HepG2 (cell line): ENCODE measurements at regions not wholly inside any gene's neighbourhood (a gene's known extent, or its start where the extent isn't known, plus 50 kb on each side); places are given as distances from the start of the nearest gene placed in this dataset.

Source experiments
- ATAC-seq: fragments of 200-7000 bp; cut with Tn5 transposase; 3 replicates; pipeline ENCODE4 v1.9.1; 2020; ENCODE audit warnings: mild to moderate bottlenecking, moderate library complexity
- BruUV-seq: library from RNA; stranded (reverse); fragments of 400-500 nt; replicated peaks from 2 replicates; lab custom pipeline; 2021; lab: Mats Ljungman, UMichigan
- CTCF ChIA-PET: fragments of 300-600 bp; formaldehyde crosslinking; extraction: SDS; loops from one replicate; lab custom pipeline; 2021; ENCODE audit warnings: low total read pairs, inconsistent platforms, low intra/inter-chr PET ratio; lab: Yijun Ruan, JAX
- POLR2A ChIA-PET: fragments of 350-600 bp; sonication (Branson Sonifier 250); formaldehyde crosslinking; loops from one replicate; lab custom pipeline; 2020; ENCODE audit warnings: antibody characterized with exemption, inconsistent platforms; lab: Yijun Ruan, JAX
- DNase-seq: peaks from one replicate; pipeline ENCODE4 v3.0.0-alpha.2; 2015; ENCODE audit warnings: low spot score
- FAIRE-seq: peaks from 3 replicates; lab custom pipeline; 2011; peaks lifted over from hg19 to GRCh38; lab: Jason Lieb, UNC
- H2AFZ ChIP-seq: one replicate; pipeline ENCODE4 v1.6.1; 2011; ENCODE audit warnings: low read length, inconsistent platforms
- H3K27ac ChIP-seq: fragments of 300-600 bp; 3 replicates; pipeline ENCODE4 v1.8.0; 2011; ENCODE audit warnings: mixed run types, mild to moderate bottlenecking, mixed read lengths, low read length, inconsistent platforms; ENCODE audit not compliant: insufficient read depth; ENCODE audit errors: extremely low read length
- H3K27me3 ChIP-seq, 2 experiments: fragments of 200-600 bp in 1 of 2; 2 replicates in 1 of 2; 3 replicates in 1 of 2; pipeline versions ENCODE4 v1.6.0 to v1.8.0; 2011; ENCODE audit warnings: low read length in 2 of 2, mild to moderate bottlenecking in 2 of 2, moderate library complexity in 2 of 2, inconsistent platforms in 1 of 2; ENCODE audit not compliant: insufficient read depth in 2 of 2, control insufficient read depth in 1 of 2
- H3K36me3 ChIP-seq, 2 experiments: fragments of 200-600 bp in 1 of 2; replicated peaks in 1 of 2; 2 replicates in 1 of 2; 3 replicates in 1 of 2; pipeline versions ENCODE4 v1.5.1 to v1.8.0; 2011; ENCODE audit warnings: low read length in 2 of 2, inconsistent platforms in 1 of 2; ENCODE audit not compliant: insufficient read depth in 2 of 2, control insufficient read depth in 1 of 2
- H3K4me1 ChIP-seq: 2 replicates; pipeline ENCODE4 v1.5.1; 2012; ENCODE audit warnings: low read length, inconsistent platforms; ENCODE audit not compliant: insufficient read depth
- H3K4me2 ChIP-seq: 2 replicates; pipeline ENCODE4 v1.6.0; 2011; ENCODE audit warnings: low read depth, low read length, inconsistent platforms
- H3K4me3 ChIP-seq, 3 experiments: fragments of 200-600 bp in 1 of 3; sonication (generic), shearing (Covaris generic) in 1 of 3; replicated peaks in 1 of 3; 2 replicates each; pipeline ENCODE4 v1.5.1; 2011 to 2016; ENCODE audit warnings: low read length in 3 of 3, inconsistent platforms in 2 of 3, low read depth in 2 of 3, mild to moderate bottlenecking in 2 of 3, control low read depth in 1 of 3, mixed read lengths in 1 of 3; ENCODE audit not compliant: insufficient read depth in 1 of 3
- H3K79me2 ChIP-seq: one replicate; pipeline ENCODE4 v1.6.1; 2011; ENCODE audit warnings: low read length, inconsistent platforms; ENCODE audit not compliant: insufficient read depth
- H3K9ac ChIP-seq: 2 replicates; pipeline ENCODE4 v1.6.0; 2011; ENCODE audit warnings: mild to moderate bottlenecking, low read depth, low read length, inconsistent platforms; ENCODE audit not compliant: insufficient read depth
- H3K9me3 ChIP-seq: 2 replicates; pipeline ENCODE4 v1.5.1; 2012; ENCODE audit warnings: mild to moderate bottlenecking, low read length
- H4K20me1 ChIP-seq: 2 replicates; pipeline ENCODE4 v1.6.0; 2011; ENCODE audit warnings: inconsistent platforms, mild to moderate bottlenecking, low read length, moderate library complexity; ENCODE audit not compliant: insufficient read depth
- DRAP1 ChIP-seq: IDR thresholded peaks from 2 replicates; pipeline ENCODE4 v1.6.1; 2016; ENCODE audit warnings: missing genetic modification reagents, missing compliant biosample characterization
- FOXJ3 ChIP-seq: sonication (generic); formaldehyde crosslinking; IDR thresholded peaks from 2 replicates; pipeline ENCODE4 v1.4.0; 2020; ENCODE audit warnings: missing genetic modification reagents, mild to moderate bottlenecking, borderline replicate concordance
- HNF4G ChIP-seq, 2 experiments: sonication (generic) in 1 of 2; formaldehyde crosslinking in 1 of 2; IDR thresholded peaks; 2 replicates each; pipeline versions ENCODE4 v1.4.0 to v1.6.1; 2011 to 2020; ENCODE audit warnings: borderline replicate concordance in 2 of 2, low read depth in 2 of 2, mild to moderate bottlenecking in 2 of 2, low read length in 1 of 2, missing genetic modification reagents in 1 of 2, moderate library complexity in 1 of 2
- MED1 ChIP-seq: sonication (generic); formaldehyde crosslinking; IDR thresholded peaks from 2 replicates; pipeline ENCODE4 v1.4.0; 2020; ENCODE audit warnings: missing genetic modification reagents
- NR2F1 ChIP-seq, 2 experiments: fragments of 450-650 bp in 1 of 2; formaldehyde crosslinking in 1 of 2; IDR thresholded peaks; 2 replicates each; pipeline versions ENCODE4 v1.5.0 to v1.6.1; 2016 to 2020; ENCODE audit warnings: mild to moderate bottlenecking in 1 of 2, missing compliant biosample characterization in 1 of 2, missing genetic modification reagents in 1 of 2, moderate library complexity in 1 of 2
- TAF15 ChIP-seq: fragments of 200-400 bp; formaldehyde crosslinking; IDR thresholded peaks from one replicate; pipeline ENCODE4 v1.6.1; 2018; ENCODE audit warnings: mild to moderate bottlenecking, low read depth, low read length; ENCODE audit not compliant: poor library complexity, severe bottlenecking
- THYN1 ChIP-seq: sonication (generic); formaldehyde crosslinking; IDR thresholded peaks from 2 replicates; pipeline ENCODE4 v1.8.1; 2023; ENCODE audit warnings: low read depth, mild to moderate bottlenecking, moderate library complexity, missing genetic modification reagents, borderline replicate concordance
- ZBTB20 ChIP-seq: sonication (generic); formaldehyde crosslinking; IDR thresholded peaks from 2 replicates; pipeline ENCODE4 v1.8.1; 2023; ENCODE audit warnings: missing genetic modification reagents, low read depth, mild to moderate bottlenecking, borderline replicate concordance
- ZC3H4 ChIP-seq: sonication (generic); formaldehyde crosslinking; IDR thresholded peaks from 2 replicates; pipeline ENCODE4 v1.4.0; 2020; ENCODE audit warnings: missing genetic modification reagents, borderline replicate concordance
- ZFP90 ChIP-seq: sonication (generic); formaldehyde crosslinking; IDR thresholded peaks from 2 replicates; pipeline ENCODE4 v1.8.0; 2022; ENCODE audit warnings: missing genetic modification reagents, mild to moderate bottlenecking, inconsistent platforms, borderline replicate concordance
- ZNF3 ChIP-seq: IDR thresholded peaks from 2 replicates; pipeline ENCODE4 v1.7.0; 2017; ENCODE audit warnings: inconsistent platforms
- ZNF337 ChIP-seq: sonication (generic); formaldehyde crosslinking; IDR thresholded peaks from 2 replicates; pipeline ENCODE4 v1.5.1; 2020; ENCODE audit warnings: missing genetic modification reagents, low read depth, mild to moderate bottlenecking, borderline replicate concordance
- ZNF350 ChIP-seq: sonication (generic); formaldehyde crosslinking; IDR thresholded peaks from 2 replicates; pipeline ENCODE4 v1.4.0; 2020; ENCODE audit warnings: mild to moderate bottlenecking, low read depth, missing genetic modification reagents, borderline replicate concordance
- ZNF543 ChIP-seq: sonication (generic); formaldehyde crosslinking; IDR thresholded peaks from 2 replicates; pipeline ENCODE4 v1.4.0; 2020; ENCODE audit warnings: mild to moderate bottlenecking, missing genetic modification reagents
- ZSCAN21 ChIP-seq: sonication (generic); formaldehyde crosslinking; IDR thresholded peaks from 2 replicates; pipeline ENCODE4 v1.8.0; 2022; ENCODE audit warnings: mild to moderate bottlenecking, missing genetic modification reagents, moderate library complexity, borderline replicate concordance
- WGBS: methylation state at CpG from one replicate; pipeline ENCODE4 v1.1.6; 2017; ENCODE audit warnings: low lambda C conversion rate; 5-methylcytosine and 5-hydroxymethylcytosine counted together
- in situ Hi-C: cut with HindIII; loops from 2 replicates; pipeline ENCODE4 v1.10.0; 2017; ENCODE audit warnings: low pct_unique_long_range_greater_than_20kb; ENCODE audit not compliant: extremely low pct_ligation_motif_present
- intact Hi-C: fragments of 100-400 bp; cut with micrococcal nuclease; formaldehyde crosslinking; loops from one replicate; pipeline ENCODE4 v1.10.0; 2022; ENCODE audit not compliant: unreplicated experiment
- TF ChIP-seq, protein P1 (sequence below): sonication (generic); formaldehyde crosslinking; IDR thresholded peaks from 2 replicates; pipeline ENCODE4 v1.4.0; 2020; ENCODE audit warnings: missing genetic modification reagents
- TF ChIP-seq, protein P2 (sequence below): sonication (generic); formaldehyde crosslinking; IDR thresholded peaks from 2 replicates; pipeline ENCODE4 v1.5.0; 2020; ENCODE audit warnings: missing genetic modification reagents

DNA sequence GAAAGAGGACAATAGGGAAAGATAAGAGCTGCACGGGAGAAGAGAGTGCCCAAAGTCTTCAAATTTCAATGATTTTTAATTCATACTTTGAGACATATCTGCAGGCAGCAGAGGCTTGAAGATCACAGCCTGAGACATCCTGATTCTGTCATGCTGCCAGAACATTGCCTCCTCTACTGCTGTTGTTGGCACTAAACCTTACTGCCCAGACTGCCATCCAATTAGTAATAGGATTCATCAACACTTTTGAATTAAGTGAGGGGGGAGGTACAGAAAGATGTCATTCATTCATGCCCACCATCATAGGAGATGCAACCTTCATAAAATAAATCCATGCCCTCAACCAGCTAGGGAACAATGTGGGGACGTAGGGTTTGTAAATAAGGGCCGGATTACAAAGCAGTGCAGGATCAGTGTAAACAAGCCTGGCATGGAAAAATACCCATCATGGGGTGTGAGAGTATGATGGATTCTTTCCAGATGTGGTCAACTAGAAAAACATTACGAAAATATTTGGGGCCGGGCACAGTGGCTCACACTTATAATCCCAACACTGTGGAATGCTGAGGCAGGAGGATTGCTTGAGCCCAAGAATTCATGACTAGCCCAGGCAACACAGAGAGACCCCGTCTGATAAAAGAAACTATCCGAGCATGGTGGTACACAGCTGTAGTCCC, 122.1 kb upstream of the DAPK1 start (continued):
- TF ChIP-seq, protein P1, sequence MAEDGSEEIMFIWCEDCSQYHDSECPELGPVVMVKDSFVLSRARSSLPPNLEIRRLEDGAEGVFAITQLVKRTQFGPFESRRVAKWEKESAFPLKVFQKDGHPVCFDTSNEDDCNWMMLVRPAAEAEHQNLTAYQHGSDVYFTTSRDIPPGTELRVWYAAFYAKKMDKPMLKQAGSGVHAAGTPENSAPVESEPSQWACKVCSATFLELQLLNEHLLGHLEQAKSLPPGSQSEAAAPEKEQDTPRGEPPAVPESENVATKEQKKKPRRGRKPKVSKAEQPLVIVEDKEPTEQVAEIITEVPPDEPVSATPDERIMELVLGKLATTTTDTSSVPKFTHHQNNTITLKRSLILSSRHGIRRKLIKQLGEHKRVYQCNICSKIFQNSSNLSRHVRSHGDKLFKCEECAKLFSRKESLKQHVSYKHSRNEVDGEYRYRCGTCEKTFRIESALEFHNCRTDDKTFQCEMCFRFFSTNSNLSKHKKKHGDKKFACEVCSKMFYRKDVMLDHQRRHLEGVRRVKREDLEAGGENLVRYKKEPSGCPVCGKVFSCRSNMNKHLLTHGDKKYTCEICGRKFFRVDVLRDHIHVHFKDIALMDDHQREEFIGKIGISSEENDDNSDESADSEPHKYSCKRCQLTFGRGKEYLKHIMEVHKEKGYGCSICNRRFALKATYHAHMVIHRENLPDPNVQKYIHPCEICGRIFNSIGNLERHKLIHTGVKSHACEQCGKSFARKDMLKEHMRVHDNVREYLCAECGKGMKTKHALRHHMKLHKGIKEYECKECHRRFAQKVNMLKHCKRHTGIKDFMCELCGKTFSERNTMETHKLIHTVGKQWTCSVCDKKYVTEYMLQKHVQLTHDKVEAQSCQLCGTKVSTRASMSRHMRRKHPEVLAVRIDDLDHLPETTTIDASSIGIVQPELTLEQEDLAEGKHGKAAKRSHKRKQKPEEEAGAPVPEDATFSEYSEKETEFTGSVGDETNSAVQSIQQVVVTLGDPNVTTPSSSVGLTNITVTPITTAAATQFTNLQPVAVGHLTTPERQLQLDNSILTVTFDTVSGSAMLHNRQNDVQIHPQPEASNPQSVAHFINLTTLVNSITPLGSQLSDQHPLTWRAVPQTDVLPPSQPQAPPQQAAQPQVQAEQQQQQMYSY (CRISPR knock-in tag) = no peak
- TF ChIP-seq, protein P2, sequence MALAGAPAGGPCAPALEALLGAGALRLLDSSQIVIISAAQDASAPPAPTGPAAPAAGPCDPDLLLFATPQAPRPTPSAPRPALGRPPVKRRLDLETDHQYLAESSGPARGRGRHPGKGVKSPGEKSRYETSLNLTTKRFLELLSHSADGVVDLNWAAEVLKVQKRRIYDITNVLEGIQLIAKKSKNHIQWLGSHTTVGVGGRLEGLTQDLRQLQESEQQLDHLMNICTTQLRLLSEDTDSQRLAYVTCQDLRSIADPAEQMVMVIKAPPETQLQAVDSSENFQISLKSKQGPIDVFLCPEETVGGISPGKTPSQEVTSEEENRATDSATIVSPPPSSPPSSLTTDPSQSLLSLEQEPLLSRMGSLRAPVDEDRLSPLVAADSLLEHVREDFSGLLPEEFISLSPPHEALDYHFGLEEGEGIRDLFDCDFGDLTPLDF = no peak
- TF ChIP-seq ZC3H4 (CRISPR knock-in tag) (no peak), TAF15 (no peak), FOXJ3 (CRISPR knock-in tag) (no peak), ZBTB20 (CRISPR knock-in tag) (no peak)

GRCh38 chr9:87378676-87379075, 119.0 kb upstream of the DAPK1 start:
- no peak for FAIRE-seq
- intact Hi-C loops = no loop called here
- H3K9ac ChIP-seq = no peak overlapping the region
- DNase-seq = no peak
- no peak overlapping the region for H3K4me3 ChIP-seq
- BruUV-seq = no TSS peak
- H3K4me1 ChIP-seq = peaks cover 33% of the 10 kb centered on the region
- no peaks in the 10 kb centered on the region for H3K9me3 ChIP-seq
- H3K36me3 ChIP-seq = no peaks in the 10 kb centered on the region
- H4K20me1 ChIP-seq = no peaks in the 10 kb centered on the region
- peaks cover 0 to 3% of the 10 kb centered on the region in 2 experiments; a peak in 1 of 5 replicates for H3K27me3 ChIP-seq
- H3K27ac ChIP-seq = no peak overlapping the region
- no peak overlapping the region for H3K4me2 ChIP-seq
- H2AFZ ChIP-seq = no peak overlapping the region
- in situ Hi-C loops = no loop called here
- no peaks in the 10 kb centered on the region for H3K79me2 ChIP-seq
- whole genome bisulfite sequencing = 83% methylated on average over 1 of the region's 1 CpG
- CTCF ChIA-PET = no interaction called here
- POLR2A ChIA-PET = no interaction called here
- no peak for ATAC-seq
- TF ChIP-seq NR2F1 (CRISPR knock-in tag; IDR thresholded peaks at IDR 0.05) (no peak), MED1 (CRISPR knock-in tag) (no peak), ZNF543 (CRISPR knock-in tag) (no peak), THYN1 (CRISPR knock-in tag) (no peak), ZSCAN21 (CRISPR knock-in tag) (no peak), HNF4G (IDR thresholded peaks at IDR 0.05; ENCODE audit: borderline replicate concordance, low read depth, low read length) (no peak), HNF4G (CRISPR knock-in tag; IDR thresholded peaks at IDR 0.05; ENCODE audit: borderline replicate concordance, low read depth) (no peak), ZNF337 (CRISPR knock-in tag) (no peak), DRAP1 (CRISPR knock-in tag) (no peak), ZFP90 (CRISPR knock-in tag) (no peak), ZNF3 (CRISPR knock-in tag) (no peak), ZNF350 (CRISPR knock-in tag) (no peak)
